ENCODE measurements at regions not wholly inside any gene's neighbourhood (a gene's known extent, or its start where the extent isn't known, plus 50 kb on each side); places are given as distances from the start of the nearest gene placed in this dataset.

GRCh38 chrX:65253817-65254216 is 277.6 kb upstream of the ZC4H2 start:
- Histone ChIP-seq H3K9me3 (peaks cover 7% of the 10 kb centered on the region), H3K36me3 (ENCODE audit: insufficient read depth in 1 of 2, low read depth in 1 of 2) (no peaks in the 10 kb centered on the region), H3K27ac (no peak overlapping the region), H3K27me3 (ENCODE audit: insufficient read depth in 3 of 3, low read length in 2 of 3) (no peaks in the 10 kb centered on the region), H3K4me3 (no peak overlapping the region), H3K4me1 (no peaks in the 10 kb centered on the region)
- intact Hi-C loops (cut with DNase I), result no loop called here
- no peak for DNase-seq
- no peak for ATAC-seq
- WGBS, 3 donors, result 85 to 96% (median 94%) methylated on average over 6 of the region's 6 CpGs
- TF ChIP-seq CTCF (IDR thresholded peaks at IDR 0.05), result no peak

- intact Hi-C loops (cut with DNase I), result no loop called here
- TF ChIP-seq CTCF (IDR thresholded peaks at IDR 0.05), result no peak
- DNase-seq, result no peak
These were observed 264.9 kb upstream of the ZC4H2 start for GRCh38 chrX:65241059-65241721.

GRCh38 chrX:65203545-65203944 is 227.3 kb upstream of the ZC4H2 start:
- DNase-seq (no peak), ATAC-seq (no peak)
- H3K9me3 ChIP-seq, result no peaks in the 10 kb centered on the region
- no peaks in the 10 kb centered on the region for H3K27me3 ChIP-seq (ENCODE audit: insufficient read depth in 3 of 3, low read length in 2 of 3)
- H3K36me3 ChIP-seq (ENCODE audit: insufficient read depth in 1 of 2, low read depth in 1 of 2), result no peaks in the 10 kb centered on the region
- no peak overlapping the region for H3K4me3 ChIP-seq
- H3K27ac ChIP-seq, result no peak overlapping the region
- no peak for TF ChIP-seq CTCF (IDR thresholded peaks at IDR 0.05)
- intact Hi-C loops (cut with DNase I), result no loop called here
- no peaks in the 10 kb centered on the region for H3K4me1 ChIP-seq
- 37 to 64% (median 50%) methylated on average over 2 to 3 of the region's 3 CpGs for WGBS, 3 donors

More at GRCh38 chrX:65241059-65241721, 264.9 kb upstream of the ZC4H2 start:
- H3K27ac ChIP-seq, result no peak overlapping the region
- peaks cover 10% of the 10 kb centered on the region for H3K9me3 ChIP-seq
- no peaks in the 10 kb centered on the region for H3K4me1 ChIP-seq
- no peaks in the 10 kb centered on the region for H3K36me3 ChIP-seq (ENCODE audit: insufficient read depth in 1 of 2, low read depth in 1 of 2)
- ATAC-seq, result no peak
- no peak overlapping the region for H3K4me3 ChIP-seq
- WGBS, 3 donors, result 51 to 60% (median 55%) methylated on average over 4 of the region's 4 CpGs
- no peaks in the 10 kb centered on the region for H3K27me3 ChIP-seq (ENCODE audit: insufficient read depth in 3 of 3, low read length in 2 of 3)

GRCh38 chrX:65196758-65197360 is 220.6 kb upstream of the ZC4H2 start:
- ATAC-seq (no peak), DNase-seq (no peak)
- intact Hi-C loops (cut with DNase I), result no loop called here
- Histone ChIP-seq H3K4me1 (no peaks in the 10 kb centered on the region), H3K36me3 (ENCODE audit: insufficient read depth in 1 of 2, low read depth in 1 of 2) (no peaks in the 10 kb centered on the region), H3K9me3 (no peaks in the 10 kb centered on the region), H3K27me3 (ENCODE audit: insufficient read depth in 3 of 3, low read length in 2 of 3) (peaks cover 0 to 6% (median 0%) of the 10 kb centered on the region in 3 donors), H3K4me3 (no peak overlapping the region), H3K27ac (no peak overlapping the region)
- WGBS, 3 donors, result 1 to 15% (median 3%) methylated on average over 12 to 14 of the region's 14 CpGs
- TF ChIP-seq CTCF (IDR thresholded peaks at IDR 0.05), result no peak
